HCT116 (cell line): ENCODE measurements at regions not wholly inside any gene's neighbourhood (a gene's known extent, or its start where the extent isn't known, plus 50 kb on each side); places are given as distances from the start of the nearest gene placed in this dataset.

ENCODE experiments used
- ATAC-seq: fragments of 200-7000 bp; cut with Tn5 transposase; 2 replicates; pipeline ENCODE4 v1.9.1; 2020; ENCODE audit warnings: mild to moderate bottlenecking, moderate library complexity
- BruUV-seq: library from RNA; stranded (reverse); fragments of 400-500 nt; replicated peaks from 2 replicates; lab custom pipeline; 2021; lab: Mats Ljungman, UMichigan
- CTCF ChIA-PET: fragments of 300-600 bp; sonication (Branson Sonifier 250); formaldehyde crosslinking; loops from one replicate; lab custom pipeline; 2021; ENCODE audit warnings: antibody characterized with exemption; lab: Charles Lee
- POLR2A ChIA-PET: fragments of 300-600, 350-600 bp; sonication (Branson Sonifier 250); formaldehyde crosslinking; loops from one replicate; lab custom pipeline; 2021; ENCODE audit warnings: antibody characterized with exemption; lab: Charles Lee
- RAD21 ChIA-PET, 2 experiments: fragments of 300-600 bp; sonication (Branson Sonifier 250); formaldehyde crosslinking; loops; one replicate each; lab custom pipeline; 2023; ENCODE audit warnings: low total read pairs in 2 of 2; ENCODE audit not compliant: uncharacterized antibody in 2 of 2, unreplicated experiment in 2 of 2, low non-redundant PET in 1 of 2; lab: Charles Lee
- DNase-seq: peaks from one replicate; pipeline ENCODE4 v3.0.0-alpha.2; 2010; ENCODE audit warnings: low read depth, low spot score
- H2AFZ ChIP-seq: fragments of 200-600 bp; shearing (Covaris generic), sonication (generic); 2 replicates; pipeline ENCODE4 v1.6.1; 2017; ENCODE audit warnings: low read depth, mixed run types, mixed read lengths, antibody characterized with exemption, low read length; ENCODE audit not compliant: poor library complexity, severe bottlenecking
- H3K27ac ChIP-seq: 2 replicates; pipeline ENCODE4 v1.5.1; 2012; ENCODE audit warnings: low read depth, low read length
- H3K27me3 ChIP-seq: fragments of 200-600 bp; sonication (generic); 2 replicates; pipeline ENCODE4 v1.6.1; 2016; ENCODE audit warnings: mixed run types, low read length, mixed read lengths; ENCODE audit not compliant: insufficient read depth
- H3K36me3 ChIP-seq, 2 experiments: fragments of 200-500 bp in 1 of 2; fragments of 200-600 bp in 1 of 2; sonication (Bioruptor generic) in 1 of 2; sonication (generic) in 1 of 2; 2 replicates each; pipeline versions ENCODE4 v1.5.1 to v1.6.1; 2014 to 2016; ENCODE audit warnings: low read length in 2 of 2, inconsistent platforms in 1 of 2, mixed read lengths in 1 of 2, mixed run types in 1 of 2; ENCODE audit not compliant: insufficient read depth in 2 of 2, control insufficient read depth in 1 of 2
- H3K4me1 ChIP-seq, 2 experiments: fragments of 200-600 bp in 1 of 2; sonication (generic) in 1 of 2; 2 replicates each; pipeline versions ENCODE4 v1.5.1 to v1.6.1; 2012 to 2017; ENCODE audit warnings: low read length in 2 of 2, inconsistent platforms in 1 of 2, mild to moderate bottlenecking in 1 of 2, mixed read lengths in 1 of 2, mixed run types in 1 of 2, moderate library complexity in 1 of 2; ENCODE audit not compliant: insufficient read depth in 2 of 2, control insufficient read depth in 1 of 2
- H3K4me2 ChIP-seq: fragments of 200-600 bp; sonication (generic); 2 replicates; pipeline ENCODE4 v1.6.1; 2017; ENCODE audit warnings: mixed run types, low read length, mixed read lengths
- H3K4me3 ChIP-seq, 2 experiments: fragments of 200-600 bp in 1 of 2; sonication (generic) in 1 of 2; replicated peaks in 1 of 2; 2 replicates each; pipeline ENCODE4 v1.5.1; 2011 to 2016; ENCODE audit warnings: low read length in 2 of 2, control low read depth in 1 of 2, low read depth in 1 of 2, mild to moderate bottlenecking in 1 of 2, mixed read lengths in 1 of 2, mixed run types in 1 of 2
- H3K79me2 ChIP-seq: fragments of 200-600 bp; sonication (generic); 2 replicates; pipeline ENCODE4 v1.6.1; 2017; ENCODE audit warnings: mild to moderate bottlenecking, mixed run types, low read length, moderate library complexity, mixed read lengths; ENCODE audit not compliant: insufficient read depth
- H3K9ac ChIP-seq: fragments of 200-600 bp; sonication (generic); 2 replicates; pipeline ENCODE4 v1.6.1; 2016; ENCODE audit warnings: low read length, mixed read lengths
- H3K9me2 ChIP-seq: fragments of 200-600 bp; sonication (generic), shearing (Covaris generic); 2 replicates; pipeline ENCODE4 v1.6.1; 2017; ENCODE audit warnings: mixed run types, mild to moderate bottlenecking, moderate library complexity; ENCODE audit not compliant: insufficient read depth
- H3K9me3 ChIP-seq, 2 experiments: fragments of 200-500 bp in 1 of 2; fragments of 200-600 bp in 1 of 2; sonication (Bioruptor generic) in 1 of 2; sonication (generic) in 1 of 2; 2 replicates each; pipeline ENCODE4 v1.6.1; 2014 to 2017; ENCODE audit warnings: low read length in 2 of 2, mixed read lengths in 2 of 2, inconsistent platforms in 1 of 2, low read depth in 1 of 2, mild to moderate bottlenecking in 1 of 2, mixed run types in 1 of 2, moderate library complexity in 1 of 2; ENCODE audit not compliant: control insufficient read depth in 1 of 2, insufficient read depth in 1 of 2
- H4K20me1 ChIP-seq: fragments of 200-600 bp; sonication (generic), shearing (Covaris generic); 2 replicates; pipeline ENCODE4 v1.6.1; 2017; ENCODE audit warnings: mixed run types, mild to moderate bottlenecking, moderate library complexity; ENCODE audit not compliant: insufficient read depth
- CEBPB ChIP-seq: IDR thresholded peaks from 2 replicates; pipeline ENCODE4 v1.6.1; 2012; ENCODE audit warnings: low read depth
- EGR1 ChIP-seq: IDR thresholded peaks from 2 replicates; pipeline ENCODE4 v1.6.1; 2012; ENCODE audit warnings: low read depth
- ELF1 ChIP-seq: IDR thresholded peaks from 2 replicates; pipeline ENCODE4 v1.6.1; 2012; ENCODE audit warnings: low read depth, borderline replicate concordance
- EZH2 ChIP-seq: fragments of 200-600 bp; sonication (generic); IDR thresholded peaks from 2 replicates; pipeline ENCODE4 v1.6.1; 2017; ENCODE audit warnings: antibody characterized with exemption, mixed run types
- JUND ChIP-seq: IDR thresholded peaks from 2 replicates; pipeline ENCODE4 v1.6.1; 2012
- MAX ChIP-seq: IDR thresholded peaks from 2 replicates; pipeline ENCODE4 v1.6.1; 2012
- POLR2AphosphoS5 ChIP-seq: IDR thresholded peaks from 2 replicates; pipeline ENCODE4 v1.6.1; 2011; ENCODE audit warnings: mild to moderate bottlenecking, low read depth, low read length, moderate library complexity
- RAD21 ChIP-seq: IDR thresholded peaks from 2 replicates; pipeline ENCODE4 v1.6.1; 2012; ENCODE audit warnings: low read depth, mild to moderate bottlenecking
- SIN3A ChIP-seq: IDR thresholded peaks from 2 replicates; pipeline ENCODE4 v1.6.1; 2012; ENCODE audit warnings: low read depth
- SRF ChIP-seq: IDR thresholded peaks from 2 replicates; pipeline ENCODE4 v1.6.1; 2012; ENCODE audit warnings: low read depth
- TCF7L2 ChIP-seq: IDR thresholded peaks from 2 replicates; pipeline ENCODE4 v1.7.0; 2011; ENCODE audit warnings: borderline replicate concordance, inconsistent platforms; ENCODE audit not compliant: insufficient read depth, insufficient read length; ENCODE audit errors: extremely low read depth
- ZBTB33 ChIP-seq: IDR thresholded peaks from 2 replicates; pipeline ENCODE4 v1.6.1; 2011; ENCODE audit warnings: mild to moderate bottlenecking, low read length, moderate library complexity; ENCODE audit not compliant: insufficient replicate concordance; ENCODE audit errors: extremely low read depth
- ZFX ChIP-seq: fragments of 450-650 bp; IDR thresholded peaks from 2 replicates; pipeline ENCODE4 v1.6.1; 2017
- ZNF274 ChIP-seq: fragments of 200-500 bp; sonication (Bioruptor generic); IDR thresholded peaks from 2 replicates; pipeline ENCODE4 v1.6.1; 2014; ENCODE audit warnings: mild to moderate bottlenecking, low read depth, low read length, inconsistent platforms
- intact Hi-C: fragments of 100-400 bp; cut with micrococcal nuclease; formaldehyde crosslinking; loops from 2 replicates; pipeline ENCODE4 v1.10.0; 2022
- TF ChIP-seq, protein P1 (sequence below): IDR thresholded peaks from 2 replicates; pipeline ENCODE4 v1.6.1; 2012; ENCODE audit warnings: low read depth
- TF ChIP-seq, protein P2 (sequence below): IDR thresholded peaks from 2 replicates; pipeline ENCODE4 v1.6.1; 2012

DNA sequence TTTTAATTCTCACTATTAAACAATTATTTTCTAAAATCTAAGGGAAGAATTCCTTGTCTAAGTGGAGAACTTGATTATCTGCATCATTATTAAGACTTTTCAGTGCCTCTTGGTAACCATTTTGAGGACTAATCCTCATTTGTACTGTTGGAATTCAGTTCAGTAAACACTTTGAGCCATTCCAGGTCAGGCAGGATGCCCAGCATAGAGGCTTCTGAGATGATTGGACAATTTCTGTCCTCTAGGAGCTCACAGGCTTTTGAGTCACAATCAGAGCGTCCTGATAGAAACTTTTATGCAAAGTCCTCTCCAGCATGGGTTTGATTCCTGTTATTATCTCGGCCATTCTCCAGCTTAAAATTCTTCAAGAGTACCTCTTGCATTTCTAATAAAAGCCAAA, 1304.6 kb downstream of the EPHA7 start:
- Histone ChIP-seq H3K27ac (no peak overlapping the region), H3K4me2 (no peak overlapping the region), H3K79me2 (no peaks in the 10 kb centered on the region), H3K9me2 (no peaks in the 10 kb centered on the region), H3K4me3 (no peak overlapping the region), H3K36me3 (no peaks in the 10 kb centered on the region), H3K9ac (no peak overlapping the region)
- POLR2A ChIA-PET: no interaction called here
- intact Hi-C loops: no loop called here
- CTCF ChIA-PET: no interaction called here
- RAD21 ChIA-PET: no interaction called here
- TF ChIP-seq MAX: no peak
- no peak for TF ChIP-seq SIN3A
- TF ChIP-seq ZNF274: no peak
- TF ChIP-seq SRF: no peak
- no peak for TF ChIP-seq EGR1
- no peak for TF ChIP-seq TCF7L2
- no peak for TF ChIP-seq CEBPB
- TF ChIP-seq, all 23 proteins: peak for 0
- no TSS peak for BruUV-seq
- Histone ChIP-seq H2AFZ (no peak overlapping the region), H4K20me1 (no peaks in the 10 kb centered on the region), H3K27me3 (no peaks in the 10 kb centered on the region), H3K4me1 (no peaks in the 10 kb centered on the region), H3K9me3 (peaks cover 6 to 36% of the 10 kb centered on the region in 2 experiments; a peak in 2 of 4 replicates)
- no peak for DNase-seq
- no peak for ATAC-seq

- no TSS peak for BruUV-seq
- no peaks in the 10 kb centered on the region for H3K27me3 ChIP-seq
- H3K4me1 ChIP-seq: no peaks in the 10 kb centered on the region
- H3K4me2 ChIP-seq: no peak overlapping the region
- ATAC-seq: no peak
- ChIA-PET POLR2A (no interaction called here), RAD21 (no interaction called here), CTCF (no interaction called here)
- no peak overlapping the region for H3K4me3 ChIP-seq
- no peak overlapping the region for H2AFZ ChIP-seq
- no peak overlapping the region for H3K9ac ChIP-seq
- intact Hi-C loops: no loop called here
- no peaks in the 10 kb centered on the region for H3K9me2 ChIP-seq
- no peaks in the 10 kb centered on the region for H3K36me3 ChIP-seq
- H4K20me1 ChIP-seq: no peaks in the 10 kb centered on the region
- DNase-seq: no peak
- no peaks in the 10 kb centered on the region for H3K79me2 ChIP-seq
- H3K9me3 ChIP-seq: peaks cover 5 to 33% of the 10 kb centered on the region in 2 experiments; a peak in 2 of 4 replicates
- no peak overlapping the region for H3K27ac ChIP-seq
- TF ChIP-seq RAD21 (no peak), CEBPB (no peak), ZFX (no peak), ELF1 (no peak), EZH2 (no peak), POLR2AphosphoS5 (no peak), ZNF274 (no peak), JUND (no peak), ZBTB33 (no peak)
- TF ChIP-seq, protein P1, sequence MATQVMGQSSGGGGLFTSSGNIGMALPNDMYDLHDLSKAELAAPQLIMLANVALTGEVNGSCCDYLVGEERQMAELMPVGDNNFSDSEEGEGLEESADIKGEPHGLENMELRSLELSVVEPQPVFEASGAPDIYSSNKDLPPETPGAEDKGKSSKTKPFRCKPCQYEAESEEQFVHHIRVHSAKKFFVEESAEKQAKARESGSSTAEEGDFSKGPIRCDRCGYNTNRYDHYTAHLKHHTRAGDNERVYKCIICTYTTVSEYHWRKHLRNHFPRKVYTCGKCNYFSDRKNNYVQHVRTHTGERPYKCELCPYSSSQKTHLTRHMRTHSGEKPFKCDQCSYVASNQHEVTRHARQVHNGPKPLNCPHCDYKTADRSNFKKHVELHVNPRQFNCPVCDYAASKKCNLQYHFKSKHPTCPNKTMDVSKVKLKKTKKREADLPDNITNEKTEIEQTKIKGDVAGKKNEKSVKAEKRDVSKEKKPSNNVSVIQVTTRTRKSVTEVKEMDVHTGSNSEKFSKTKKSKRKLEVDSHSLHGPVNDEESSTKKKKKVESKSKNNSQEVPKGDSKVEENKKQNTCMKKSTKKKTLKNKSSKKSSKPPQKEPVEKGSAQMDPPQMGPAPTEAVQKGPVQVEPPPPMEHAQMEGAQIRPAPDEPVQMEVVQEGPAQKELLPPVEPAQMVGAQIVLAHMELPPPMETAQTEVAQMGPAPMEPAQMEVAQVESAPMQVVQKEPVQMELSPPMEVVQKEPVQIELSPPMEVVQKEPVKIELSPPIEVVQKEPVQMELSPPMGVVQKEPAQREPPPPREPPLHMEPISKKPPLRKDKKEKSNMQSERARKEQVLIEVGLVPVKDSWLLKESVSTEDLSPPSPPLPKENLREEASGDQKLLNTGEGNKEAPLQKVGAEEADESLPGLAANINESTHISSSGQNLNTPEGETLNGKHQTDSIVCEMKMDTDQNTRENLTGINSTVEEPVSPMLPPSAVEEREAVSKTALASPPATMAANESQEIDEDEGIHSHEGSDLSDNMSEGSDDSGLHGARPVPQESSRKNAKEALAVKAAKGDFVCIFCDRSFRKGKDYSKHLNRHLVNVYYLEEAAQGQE: no peak
- TF ChIP-seq, protein P2, sequence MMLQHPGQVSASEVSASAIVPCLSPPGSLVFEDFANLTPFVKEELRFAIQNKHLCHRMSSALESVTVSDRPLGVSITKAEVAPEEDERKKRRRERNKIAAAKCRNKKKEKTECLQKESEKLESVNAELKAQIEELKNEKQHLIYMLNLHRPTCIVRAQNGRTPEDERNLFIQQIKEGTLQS: no peak
These were observed 1305.2 kb downstream of the EPHA7 start for GRCh38 chr6:92114091-92114675.
